GM21529 (cell line): ENCODE measurements at regions not wholly inside any gene's neighbourhood (a gene's known extent, or its start where the extent isn't known, plus 50 kb on each side); places are given as distances from the start of the nearest gene placed in this dataset.

ENCODE experiments used
- ATAC-seq: cut with Tn5 transposase; IDR thresholded peaks from one replicate; pipeline ENCODE4 v1.9.1; 2021; ENCODE audit not compliant: unreplicated experiment

- ATAC-seq = no peak
These were observed 477.0 kb downstream of the HAO1 start for GRCh38 chr20:7463290-7463689.

GRCh38 chr20:7470912-7471311 is 469.3 kb downstream of the HAO1 start:
- no peak for ATAC-seq

GRCh38 chr20:7490288-7490687 is 450.0 kb downstream of the HAO1 start:
- ATAC-seq = no peak

- no peak for ATAC-seq
These were observed 448.0 kb downstream of the HAO1 start for GRCh38 chr20:7492257-7492656.

GRCh38 chr20:7493311-7493710 is 446.9 kb downstream of the HAO1 start:
- no peak for ATAC-seq

GRCh38 chr20:7496394-7496991 is 443.8 kb downstream of the HAO1 start:
- ATAC-seq = no peak

- ATAC-seq = no peak
These were observed 442.3 kb downstream of the HAO1 start for GRCh38 chr20:7497985-7498384.

- no peak for ATAC-seq
These were observed 441.1 kb downstream of the HAO1 start for GRCh38 chr20:7499201-7499600.

GRCh38 chr20:7500231-7500663 is 440.0 kb downstream of the HAO1 start:
- no peak for ATAC-seq

GRCh38 chr20:7503501-7503900 is 436.8 kb downstream of the HAO1 start:
- ATAC-seq = no peak

GRCh38 chr20:7505152-7505834 is 435.0 kb downstream of the HAO1 start:
- ATAC-seq = no peak

- ATAC-seq = no peak
These were observed 434.4 kb downstream of the HAO1 start for GRCh38 chr20:7505835-7506221.

GRCh38 chr20:7516621-7517111 is 423.6 kb downstream of the HAO1 start:
- no peak for ATAC-seq

- ATAC-seq = no peak
These were observed 419.9 kb downstream of the HAO1 start for GRCh38 chr20:7520361-7520760.

- ATAC-seq = no peak
These were observed 417.0 kb downstream of the HAO1 start for GRCh38 chr20:7523288-7523687.

GRCh38 chr20:7540018-7540417 is 400.2 kb downstream of the HAO1 start:
- ATAC-seq = no peak

GRCh38 chr20:7540923-7541322 is 399.3 kb downstream of the HAO1 start:
- no peak for ATAC-seq

- ATAC-seq = no peak
These were observed 369.2 kb downstream of the HAO1 start for GRCh38 chr20:7571101-7571500.

- ATAC-seq = no peak
These were observed 368.7 kb downstream of the HAO1 start for GRCh38 chr20:7571521-7572055.

- ATAC-seq = no peak
These were observed 360.4 kb downstream of the HAO1 start for GRCh38 chr20:7579888-7580287.

- ATAC-seq = no peak
These were observed 355.1 kb downstream of the HAO1 start for GRCh38 chr20:7585126-7585679.

- ATAC-seq = no peak
These were observed 353.8 kb downstream of the HAO1 start for GRCh38 chr20:7586481-7586880.
